GM21737 (cell line): ENCODE measurements at regions not wholly inside any gene's neighbourhood (a gene's known extent, or its start where the extent isn't known, plus 50 kb on each side); places are given as distances from the start of the nearest gene placed in this dataset.
A peak's percentile ranks its signal among the peaks of the same experiment; 100 is the strongest.
"Not testable (repeated sequence)": the region's sequence is repeated elsewhere in the genome, so short reads cannot be mapped to it uniquely, and the experiment has no call there.

Source experiments
- ATAC-seq: cut with Tn5 transposase; IDR thresholded peaks from one replicate; pipeline ENCODE4 v1.9.1; 2021; ENCODE audit warnings: mild to moderate bottlenecking, moderate library complexity; ENCODE audit not compliant: unreplicated experiment

DNA sequence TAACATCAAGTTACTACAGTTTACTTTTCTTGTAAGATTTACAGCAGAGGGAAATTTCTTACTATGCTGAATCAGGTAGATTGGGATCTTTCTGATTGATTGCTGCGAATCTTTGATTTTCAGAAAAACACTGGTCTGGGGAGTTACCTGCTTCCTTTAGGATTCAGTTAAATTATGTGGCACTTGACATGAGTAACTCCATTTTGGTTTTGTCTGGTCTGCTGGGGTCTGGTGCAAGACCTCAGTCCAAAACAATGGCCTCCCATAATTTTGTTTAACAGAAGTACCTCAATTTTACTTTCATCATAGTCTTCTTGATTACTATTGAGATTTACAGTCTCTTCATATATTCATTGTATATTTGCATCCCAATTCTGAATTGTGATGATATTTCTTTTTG, 775.5 kb downstream of the TRIB2 start:
- no peak for ATAC-seq

DNA sequence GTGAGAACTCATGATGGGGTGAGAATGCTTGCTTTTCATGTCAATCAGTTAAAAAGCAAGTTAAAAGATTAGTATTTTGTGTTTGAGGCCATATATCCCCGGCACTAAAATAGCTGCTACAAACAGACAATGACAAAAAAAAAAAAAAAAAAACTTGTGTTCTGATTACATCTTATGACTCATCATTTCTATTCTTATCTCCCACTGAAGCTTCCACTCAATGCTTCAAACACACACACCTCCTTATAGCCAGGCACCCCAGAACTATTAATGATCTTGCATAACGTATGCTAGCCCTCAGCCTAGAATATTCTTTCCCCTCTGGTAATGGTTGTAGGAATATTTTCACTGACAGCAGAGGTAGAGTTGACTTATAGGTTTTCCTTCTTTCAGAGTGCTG, 778.3 kb downstream of the TRIB2 start:
- no peak for ATAC-seq

DNA sequence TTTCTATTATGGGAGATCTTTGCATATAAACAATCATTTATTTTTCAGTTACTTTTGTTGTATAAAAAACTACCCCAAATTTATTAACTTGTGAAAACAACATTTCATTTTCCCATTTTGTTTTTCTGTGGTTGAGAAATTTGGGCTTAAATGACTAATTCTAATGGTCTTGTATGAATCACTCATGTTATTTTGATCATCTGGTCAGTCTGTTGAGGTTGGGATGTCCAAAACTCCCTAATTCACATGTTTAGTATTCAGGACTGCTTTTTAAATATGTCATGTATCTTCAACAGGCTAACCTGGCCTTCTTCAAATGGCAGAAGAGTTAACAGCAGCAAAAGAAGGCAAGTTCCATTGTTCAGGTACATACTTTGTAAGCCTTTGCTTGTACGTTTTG, 788.1 kb downstream of the TRIB2 start:
- no peak for ATAC-seq

DNA sequence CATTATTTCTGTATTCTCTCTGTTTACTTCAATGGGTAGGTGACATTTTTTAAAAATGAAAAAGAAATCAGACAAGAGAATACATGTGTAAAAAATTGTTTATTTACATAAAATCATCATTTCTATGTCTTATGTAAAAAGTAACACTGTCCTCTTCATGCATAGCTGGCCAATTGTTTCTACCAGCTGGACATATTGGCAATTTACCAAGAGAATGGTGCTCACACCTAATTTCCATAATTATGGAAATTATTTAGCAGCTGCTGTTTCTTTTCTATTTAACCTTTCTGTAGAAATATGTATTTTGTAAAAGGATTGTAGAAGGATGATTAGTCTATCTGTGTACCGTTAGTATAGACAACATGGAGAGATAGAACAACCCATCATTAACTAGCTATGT, 791.9 kb downstream of the TRIB2 start:
- no peak for ATAC-seq

DNA sequence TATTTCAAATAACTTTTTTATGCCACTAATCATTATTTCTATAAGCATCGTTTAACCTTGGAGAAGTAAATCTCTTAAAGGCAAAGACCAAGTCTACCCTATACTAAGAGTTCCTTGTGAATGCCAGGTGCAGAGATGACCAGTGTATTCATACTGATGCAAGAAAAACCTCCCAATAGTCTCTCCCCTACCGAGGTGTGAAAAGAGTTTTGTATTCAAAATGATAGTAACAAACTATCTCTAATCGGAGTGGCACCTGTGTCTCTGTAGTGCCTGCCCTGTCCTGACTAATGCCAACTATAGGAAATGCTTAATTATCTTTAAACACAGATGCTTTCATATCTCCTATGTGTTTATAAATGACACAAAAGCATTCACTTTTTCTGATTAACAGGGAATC, 798.5 kb downstream of the TRIB2 start:
- no peak for ATAC-seq

DNA sequence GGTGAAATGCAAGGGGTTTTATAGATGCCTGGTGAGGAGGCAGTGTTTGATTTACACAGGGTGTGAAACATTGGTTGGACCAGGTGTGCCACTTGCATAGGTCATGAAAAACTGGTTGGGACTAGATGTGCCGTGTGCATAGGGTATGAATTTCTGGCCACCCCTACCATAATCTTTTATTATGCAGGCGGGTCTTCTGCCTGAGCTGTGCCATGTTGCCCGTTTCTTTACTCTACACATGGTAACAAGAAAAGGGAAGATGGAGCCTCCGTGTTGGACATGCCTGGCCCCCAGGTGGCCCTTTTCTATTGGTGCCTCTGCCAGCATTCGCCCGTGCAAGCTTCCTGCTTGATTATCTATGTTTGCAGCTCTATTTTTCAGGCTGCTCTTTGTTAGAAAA, 805.4 kb downstream of the TRIB2 start:
- ATAC-seq = no peak

DNA sequence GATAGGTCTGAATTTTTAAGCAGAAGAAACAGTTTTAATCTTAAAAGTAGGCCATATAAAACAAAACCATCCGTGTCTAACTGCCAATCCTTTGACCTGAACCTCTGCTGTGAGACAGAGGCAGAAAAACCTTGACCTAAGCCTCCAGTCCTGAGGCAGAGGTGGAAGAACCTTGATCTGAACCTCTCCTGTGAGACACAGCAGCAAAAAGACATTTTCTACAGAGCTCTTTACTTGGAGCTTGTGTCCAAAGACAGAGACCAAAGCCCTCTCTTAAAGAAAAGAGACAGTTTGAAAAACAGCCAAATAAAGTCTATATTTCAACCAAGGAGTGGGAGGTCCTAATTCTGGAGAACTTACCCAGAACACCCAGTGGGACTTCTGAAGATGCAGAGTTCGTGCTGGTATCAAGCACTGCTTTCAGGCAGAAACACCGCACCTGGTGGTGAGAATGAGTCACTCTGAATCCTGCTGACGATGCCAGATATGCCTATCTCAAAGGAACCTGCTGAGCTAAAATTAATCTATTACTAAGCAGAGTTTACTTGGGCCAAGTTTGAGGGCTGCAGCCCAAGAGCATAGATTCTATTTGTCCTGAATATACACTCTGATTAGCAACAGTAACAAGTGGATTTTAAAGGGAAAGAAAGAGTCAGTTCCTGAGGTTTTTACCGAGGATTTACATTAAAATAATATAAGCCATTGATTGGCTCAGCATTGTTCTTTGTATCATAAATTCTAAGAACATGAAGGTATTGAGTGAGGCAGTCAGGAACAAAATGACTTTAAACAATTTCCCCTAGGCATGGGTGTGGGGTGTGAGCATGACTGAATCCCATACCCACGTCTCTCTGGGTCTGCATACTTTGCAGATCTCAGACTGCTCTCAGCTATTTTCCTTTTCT, 806.4 kb downstream of the TRIB2 start:
- ATAC-seq = peak; percentile 96

DNA sequence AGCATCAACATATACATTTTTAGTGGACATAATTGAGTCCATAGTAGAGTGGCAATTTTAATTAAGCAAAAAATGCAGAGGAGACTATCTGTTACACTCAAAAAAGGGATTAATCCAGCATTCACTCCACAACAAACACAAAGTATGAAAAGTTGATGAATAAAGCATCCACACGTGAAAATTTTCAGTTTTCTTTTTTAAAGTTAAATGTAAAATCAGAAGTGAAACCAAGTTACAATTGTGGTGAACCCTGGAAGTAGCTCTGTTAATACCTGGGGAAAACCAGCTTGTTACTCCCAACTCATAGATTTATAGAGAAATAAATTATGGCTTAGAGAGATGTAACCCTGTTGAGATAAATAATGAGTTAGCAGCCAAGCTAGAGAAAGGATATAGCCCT, 807.8 kb downstream of the TRIB2 start:
- ATAC-seq = no peak

DNA sequence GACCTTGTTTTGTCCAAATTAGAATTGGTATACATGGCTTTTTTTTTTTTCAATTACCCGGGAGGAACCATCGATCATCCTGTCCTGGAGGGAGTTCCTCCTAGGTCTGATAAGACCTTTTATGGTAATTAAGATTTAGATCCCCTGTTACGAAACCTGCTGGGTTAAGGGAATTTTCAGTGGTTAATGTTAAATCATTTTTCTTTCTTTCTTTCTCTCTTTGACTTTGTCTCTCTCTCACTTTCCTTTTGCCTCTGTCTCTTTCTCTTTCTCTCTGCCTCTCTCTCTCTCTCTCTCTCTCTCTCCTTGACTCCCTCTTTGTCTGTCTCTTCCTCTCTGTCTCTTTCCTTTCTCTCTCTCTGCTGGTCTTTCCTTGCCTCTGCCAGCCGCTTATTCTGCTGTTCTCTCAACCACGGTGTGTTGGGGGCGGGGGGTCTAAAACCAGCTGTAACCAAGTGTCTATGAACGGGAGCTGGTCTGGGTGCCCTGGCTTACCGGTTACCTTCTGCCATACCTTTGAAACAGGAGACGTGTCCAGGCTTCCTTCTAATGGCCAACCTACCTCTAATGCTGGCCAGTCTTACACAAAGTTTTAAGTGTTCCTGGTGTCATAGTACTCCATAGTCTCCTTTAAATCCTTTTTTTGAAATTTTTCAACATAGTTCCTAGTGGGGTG, 815.1 kb downstream of the TRIB2 start:
- not testable (repeated sequence) for ATAC-seq

DNA sequence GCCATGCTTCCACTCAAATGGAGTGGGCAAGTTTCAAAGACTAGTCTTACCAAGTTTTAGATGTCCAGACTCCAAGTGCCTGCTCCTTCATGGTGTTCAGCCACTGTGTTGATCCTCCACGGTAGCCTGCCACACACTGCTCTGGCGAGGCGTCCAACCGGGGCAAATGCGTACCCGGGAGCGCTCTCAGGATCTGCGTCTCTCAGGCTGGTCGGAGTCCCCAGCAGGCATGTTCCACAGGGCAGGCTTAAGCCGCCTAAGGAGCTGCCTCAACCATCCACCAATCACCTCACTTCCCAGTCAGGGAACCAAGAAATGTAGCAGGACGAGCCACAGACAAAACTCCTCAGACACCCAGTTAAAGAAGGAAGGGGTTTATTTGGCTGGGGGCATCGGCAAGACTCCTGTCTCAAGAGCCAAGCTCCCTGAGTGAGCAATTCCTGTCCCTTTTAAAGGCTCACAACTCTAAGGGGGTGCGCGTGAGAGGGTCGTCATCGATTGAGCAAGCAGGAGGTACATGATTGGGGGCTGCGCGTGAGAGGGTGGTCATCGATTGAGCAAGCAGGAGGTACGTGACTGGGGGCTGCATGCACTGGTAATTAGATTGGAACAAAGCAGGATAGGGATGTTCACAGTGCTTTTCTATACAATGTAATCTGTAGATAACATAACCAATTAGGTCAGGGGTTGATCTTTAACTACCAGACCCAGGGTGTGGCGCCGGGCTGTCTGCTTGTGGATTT, 816.2 kb downstream of the TRIB2 start:
- not testable (repeated sequence) for ATAC-seq

DNA sequence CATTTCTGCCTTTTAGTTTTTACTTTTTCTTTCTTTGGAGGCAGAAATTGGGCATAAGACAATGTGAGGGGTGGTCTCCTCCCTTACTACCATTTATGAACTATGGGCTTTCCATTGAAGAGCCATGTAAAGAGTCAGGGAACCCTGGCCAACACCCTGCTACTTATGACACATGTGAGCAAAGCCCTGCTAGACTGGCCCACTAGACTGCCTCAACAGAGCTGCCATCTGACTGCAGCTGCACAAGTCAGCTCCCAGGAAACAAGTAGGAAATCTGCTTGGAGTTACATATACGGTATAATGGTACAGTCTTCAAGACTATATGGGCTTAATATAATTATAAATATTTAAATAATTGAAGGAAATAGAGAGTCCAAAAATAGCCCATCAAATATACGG, 816.8 kb downstream of the TRIB2 start:
- ATAC-seq = no peak

DNA sequence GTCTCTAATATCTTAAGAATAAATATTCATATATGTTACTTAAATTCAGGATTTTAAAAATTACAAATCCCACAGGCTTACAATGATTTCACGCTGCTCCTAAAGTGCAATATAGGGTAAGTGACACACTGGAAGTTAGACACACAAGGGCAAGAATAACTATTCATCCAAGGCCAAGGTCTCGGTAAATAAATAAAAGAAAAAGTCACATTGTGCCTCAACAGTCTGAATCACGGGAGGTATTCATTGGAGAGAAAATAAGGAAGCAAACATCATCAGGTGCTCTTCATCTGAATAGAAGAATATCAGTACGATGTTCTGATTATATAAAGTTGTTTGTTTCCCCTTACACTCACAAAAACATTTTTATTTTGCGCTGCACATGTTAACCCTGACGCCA, 820.2 kb downstream of the TRIB2 start:
- no peak for ATAC-seq

DNA sequence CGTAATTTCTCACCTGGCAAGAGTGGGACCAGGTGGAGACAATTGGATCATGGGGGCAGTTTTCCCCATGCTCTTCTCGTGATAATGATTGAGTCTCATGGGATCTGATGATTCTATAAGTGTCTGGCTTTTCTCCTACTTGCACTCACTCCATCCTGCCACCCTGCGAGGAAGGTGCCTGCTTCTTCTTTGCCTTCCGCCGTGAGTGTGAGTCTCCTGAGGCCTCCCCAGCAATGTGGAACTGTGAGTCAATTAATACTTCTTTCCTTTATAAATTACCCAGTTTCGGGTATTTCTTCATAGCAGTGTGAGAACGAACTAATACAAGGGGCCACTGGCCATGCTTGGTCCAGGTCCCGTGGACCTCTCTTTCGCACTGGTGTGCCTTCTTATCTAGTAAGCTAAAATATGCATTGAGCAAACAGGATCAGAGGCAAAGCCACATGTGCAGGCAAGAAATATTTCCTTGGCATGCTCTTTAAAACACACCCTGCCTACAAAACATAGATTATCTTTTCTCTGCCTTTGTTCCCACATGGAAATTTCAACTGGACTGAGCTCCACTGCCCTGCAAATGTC, 821.1 kb downstream of the TRIB2 start:
- ATAC-seq = no peak

DNA sequence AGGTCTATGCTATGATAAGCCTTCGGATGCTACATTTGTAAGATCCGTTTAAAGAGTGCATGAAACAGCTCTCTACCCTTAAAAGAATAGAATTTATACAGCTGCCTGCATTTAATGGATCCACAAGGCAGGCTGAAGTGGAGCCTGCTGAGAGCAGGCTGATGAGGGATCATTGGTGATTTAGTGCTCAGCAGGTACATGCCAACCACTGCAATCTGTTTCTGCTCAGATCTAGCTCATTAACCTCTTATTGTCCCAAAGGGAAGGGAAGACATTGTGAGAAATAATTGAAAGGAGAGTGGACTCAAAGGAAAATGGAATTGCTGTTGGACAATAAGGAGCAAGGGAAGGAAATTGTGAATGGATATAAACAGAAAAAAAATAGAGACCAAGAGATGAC, 822.6 kb downstream of the TRIB2 start:
- no peak for ATAC-seq

DNA sequence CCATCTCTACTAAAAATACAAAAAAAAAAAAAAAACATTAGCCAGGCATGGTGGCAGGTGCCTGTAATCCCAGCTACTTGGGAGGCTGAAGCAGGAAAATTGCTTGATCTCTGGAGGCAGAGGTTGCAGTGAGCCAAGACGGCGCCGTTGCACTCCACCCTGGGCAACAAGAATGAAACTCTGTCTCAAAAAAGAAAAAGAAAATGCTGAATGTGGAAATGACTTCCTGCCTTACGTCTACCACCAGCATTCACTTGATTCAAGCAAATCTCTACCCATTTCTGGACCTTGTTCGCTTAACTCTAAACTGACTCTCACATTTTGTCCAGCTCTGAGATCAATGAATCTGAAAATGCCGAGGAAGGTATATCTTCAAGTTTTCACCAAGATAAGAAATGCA, 825.3 kb downstream of the TRIB2 start:
- ATAC-seq = no peak

DNA sequence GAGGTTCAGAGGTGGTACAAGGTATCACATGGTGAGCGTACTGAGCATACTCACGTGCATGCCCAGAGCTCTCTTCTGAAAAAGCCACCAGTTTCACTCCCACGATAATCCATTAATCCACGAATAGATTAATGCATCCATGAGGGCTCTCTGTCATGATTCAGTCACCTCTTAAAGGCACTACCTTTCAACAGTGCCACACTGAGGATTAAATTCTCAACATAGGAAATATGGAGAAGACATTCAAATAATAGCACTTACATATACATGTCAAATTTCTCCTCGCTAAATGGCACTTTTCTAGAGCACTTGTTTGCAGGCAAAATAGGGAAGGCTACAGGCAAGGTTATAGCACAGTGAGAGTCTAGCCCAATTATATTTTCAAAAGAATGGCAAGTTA, 825.9 kb downstream of the TRIB2 start:
- ATAC-seq = no peak

DNA sequence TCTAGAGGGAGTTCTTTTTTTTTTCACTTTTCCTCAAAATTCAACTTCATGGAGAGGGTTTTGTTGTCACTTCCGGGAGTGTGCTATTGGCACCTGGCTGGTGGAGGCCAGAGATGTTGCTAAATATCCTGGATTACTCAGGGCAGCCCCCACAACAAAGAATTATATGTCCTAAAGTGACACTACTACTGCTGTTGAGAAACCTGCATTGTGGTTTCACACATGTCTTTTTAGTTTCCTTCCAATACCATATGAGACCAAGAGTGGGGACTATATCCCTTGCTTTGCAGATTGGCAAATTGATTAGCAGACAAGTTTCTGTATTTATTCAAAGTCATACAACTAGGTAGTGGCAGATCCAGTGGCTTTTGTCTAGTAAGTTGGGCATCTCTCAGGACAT, 826.8 kb downstream of the TRIB2 start:
- peak; percentile 74 for ATAC-seq

DNA sequence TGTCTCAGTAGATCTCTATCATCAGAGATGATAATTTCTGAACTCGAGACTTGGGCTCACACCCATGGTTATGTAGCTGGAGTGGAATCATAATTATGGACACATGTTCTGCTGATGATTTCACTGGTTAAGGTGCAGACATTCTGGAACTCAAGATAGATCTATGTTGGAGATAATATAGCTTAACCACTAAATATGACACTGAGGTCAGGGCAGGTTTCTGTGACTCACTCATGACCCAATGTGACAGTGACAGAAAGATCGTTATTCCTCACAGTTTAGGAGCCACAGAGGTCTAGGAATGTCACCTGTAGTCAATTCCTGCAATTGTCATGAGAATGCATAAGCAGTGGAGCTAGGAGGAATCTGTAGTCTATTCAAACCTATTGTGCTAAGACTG, 828.6 kb downstream of the TRIB2 start:
- no peak for ATAC-seq

DNA sequence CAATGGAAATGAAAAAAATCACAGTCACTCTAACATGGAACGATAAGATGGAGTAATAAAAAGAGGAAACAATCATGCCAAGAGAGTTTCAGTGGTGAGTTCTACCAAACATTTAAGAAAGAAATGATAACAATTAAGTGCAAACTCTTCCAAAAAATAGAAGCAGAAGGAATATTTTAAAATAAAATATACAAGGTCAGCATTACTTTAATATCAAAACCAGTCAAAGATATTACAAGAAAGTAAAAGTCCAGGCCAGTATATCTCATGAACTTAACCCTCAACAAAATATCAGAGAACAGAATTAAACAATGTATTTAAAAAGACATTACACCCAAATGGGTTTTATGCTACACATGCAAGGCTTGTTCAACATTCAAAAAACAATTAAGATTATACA, 829.4 kb downstream of the TRIB2 start:
- no peak for ATAC-seq

DNA sequence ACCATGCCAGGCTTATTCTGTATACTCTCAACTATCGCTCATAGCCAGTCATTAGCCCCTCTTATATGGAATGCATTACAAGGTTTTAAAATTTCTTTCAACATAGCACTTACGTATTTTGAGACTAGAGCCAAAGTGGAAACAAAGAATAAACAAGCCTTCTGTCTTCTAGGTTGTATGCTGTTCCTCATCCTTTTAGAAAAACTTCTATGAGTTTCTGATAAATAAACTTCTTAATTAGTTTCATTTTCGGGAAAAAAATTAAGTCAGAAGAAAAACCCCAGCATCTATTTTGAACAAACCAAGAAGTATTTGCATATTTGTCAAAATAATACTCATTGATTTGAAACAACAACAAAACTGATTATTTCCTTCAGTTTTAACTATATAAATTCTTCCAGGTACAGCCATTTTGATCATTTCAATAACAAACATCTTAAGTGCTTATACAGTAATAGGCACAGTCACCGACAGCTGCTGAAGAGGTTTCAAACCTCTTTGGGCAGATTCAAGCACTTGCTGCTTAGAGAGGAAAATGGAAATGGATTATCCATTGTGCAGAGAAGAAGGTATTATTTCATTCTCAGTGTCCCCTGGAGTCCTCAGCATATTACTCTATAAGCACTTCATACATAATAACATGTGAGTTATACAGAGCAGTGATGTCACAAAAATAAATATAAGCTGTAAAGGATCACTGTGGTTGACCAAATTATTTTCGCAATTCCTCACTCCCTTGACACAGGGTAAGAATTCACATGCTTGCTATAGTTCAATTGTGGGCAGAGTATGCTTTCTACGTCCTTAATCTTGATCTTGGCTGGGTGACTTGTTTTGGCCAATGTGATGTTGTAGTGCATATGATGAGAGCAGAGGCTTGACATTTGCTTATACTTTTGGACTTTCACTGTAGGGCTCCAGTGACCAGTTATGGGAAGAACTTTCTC, 833.8 kb downstream of the TRIB2 start:
- no peak for ATAC-seq
